ENCODE measurements at regions not wholly inside any gene's neighbourhood (a gene's known extent, or its start where the extent isn't known, plus 50 kb on each side); places are given as distances from the start of the nearest gene placed in this dataset.

DNA sequence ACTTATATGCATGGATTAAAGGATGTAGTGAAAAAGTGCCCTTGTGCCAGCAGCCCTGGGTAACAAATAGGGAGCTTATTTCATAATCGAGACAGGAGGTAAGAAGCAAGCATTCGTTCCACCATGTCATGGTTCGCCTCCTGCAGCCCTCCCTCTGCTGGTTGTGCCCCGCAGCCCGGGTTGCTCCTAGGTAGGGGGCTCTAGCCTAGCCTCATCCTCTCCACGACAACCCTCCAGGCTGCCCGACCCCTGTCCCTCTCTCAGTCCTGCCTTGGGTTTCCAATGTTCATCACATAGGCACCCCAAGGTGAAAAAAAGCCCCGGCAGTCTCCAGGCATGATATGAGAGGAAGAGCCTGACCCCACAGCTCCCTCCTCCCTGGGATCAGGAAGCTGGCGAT is 75.5 kb upstream of the SYNDIG1 start:
- Histone ChIP-seq H3K4me3 (no peak overlapping the region), H3K27me3 (no peaks in the 10 kb centered on the region), H3K36me3 (no peaks in the 10 kb centered on the region), H3K9me3 (peaks cover 0 to 11% of the 10 kb centered on the region in 2 donors), H3K4me1 (no peaks in the 10 kb centered on the region), H3K27ac (no peak overlapping the region)
- TF ChIP-seq, protein P1, sequence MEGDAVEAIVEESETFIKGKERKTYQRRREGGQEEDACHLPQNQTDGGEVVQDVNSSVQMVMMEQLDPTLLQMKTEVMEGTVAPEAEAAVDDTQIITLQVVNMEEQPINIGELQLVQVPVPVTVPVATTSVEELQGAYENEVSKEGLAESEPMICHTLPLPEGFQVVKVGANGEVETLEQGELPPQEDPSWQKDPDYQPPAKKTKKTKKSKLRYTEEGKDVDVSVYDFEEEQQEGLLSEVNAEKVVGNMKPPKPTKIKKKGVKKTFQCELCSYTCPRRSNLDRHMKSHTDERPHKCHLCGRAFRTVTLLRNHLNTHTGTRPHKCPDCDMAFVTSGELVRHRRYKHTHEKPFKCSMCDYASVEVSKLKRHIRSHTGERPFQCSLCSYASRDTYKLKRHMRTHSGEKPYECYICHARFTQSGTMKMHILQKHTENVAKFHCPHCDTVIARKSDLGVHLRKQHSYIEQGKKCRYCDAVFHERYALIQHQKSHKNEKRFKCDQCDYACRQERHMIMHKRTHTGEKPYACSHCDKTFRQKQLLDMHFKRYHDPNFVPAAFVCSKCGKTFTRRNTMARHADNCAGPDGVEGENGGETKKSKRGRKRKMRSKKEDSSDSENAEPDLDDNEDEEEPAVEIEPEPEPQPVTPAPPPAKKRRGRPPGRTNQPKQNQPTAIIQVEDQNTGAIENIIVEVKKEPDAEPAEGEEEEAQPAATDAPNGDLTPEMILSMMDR (IDR thresholded peaks at IDR 0.05): no peak
- DNase-seq (ENCODE audit: low spot score): no peak

DNA sequence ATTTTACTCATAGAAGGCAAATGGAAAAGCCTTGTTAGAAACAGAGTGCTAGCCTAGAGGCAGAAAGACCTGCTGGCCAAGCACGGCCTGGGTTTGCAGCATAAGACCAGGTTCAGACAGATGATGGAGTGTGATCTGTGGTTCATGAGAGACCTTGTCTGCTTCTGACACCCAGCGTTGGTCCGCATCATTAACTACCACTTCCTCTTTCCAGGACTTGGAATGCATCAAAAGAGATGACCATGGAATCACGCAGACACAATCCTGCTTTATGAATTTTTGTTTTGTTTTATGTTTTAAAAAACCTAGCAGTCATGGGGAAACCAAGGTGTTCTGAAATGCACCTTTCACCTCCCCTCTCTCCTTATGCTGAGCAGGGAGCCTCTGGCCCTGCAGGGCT is 76.8 kb upstream of the SYNDIG1 start:
- no peak for DNase-seq (ENCODE audit: low spot score)
- TF ChIP-seq, protein P1 (IDR thresholded peaks at IDR 0.05): no peak

DNA sequence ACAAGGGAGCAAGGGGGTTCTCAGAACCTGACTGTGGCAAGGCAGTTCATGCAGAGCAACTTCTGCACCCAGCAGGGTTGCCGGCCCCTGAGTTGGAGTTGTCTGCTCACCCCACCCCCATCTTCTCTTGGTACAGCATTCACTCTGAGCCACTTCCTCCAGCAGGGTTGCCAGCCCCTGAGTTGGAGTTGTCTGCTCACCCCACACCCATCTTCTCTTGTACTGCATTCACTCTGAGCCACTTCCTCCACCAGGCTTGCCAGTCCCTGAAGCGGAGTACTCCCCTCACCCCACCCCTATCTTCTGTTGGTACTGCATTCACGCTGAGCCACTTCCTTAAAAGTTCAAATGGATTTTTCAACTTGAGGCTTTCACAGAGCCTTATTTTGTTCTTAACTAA is 79.7 kb upstream of the SYNDIG1 start:
- DNase-seq (ENCODE audit: low spot score): no peak
- H3K27ac ChIP-seq: no peak overlapping the region
- TF ChIP-seq, protein P1 (IDR thresholded peaks at IDR 0.05): no peak
- no peaks in the 10 kb centered on the region for H3K9me3 ChIP-seq
- H3K4me1 ChIP-seq: no peaks in the 10 kb centered on the region
- no peaks in the 10 kb centered on the region for H3K27me3 ChIP-seq
- no peaks in the 10 kb centered on the region for H3K36me3 ChIP-seq
- H3K4me3 ChIP-seq: no peak overlapping the region

More for the DNA sequence above, 76.8 kb upstream of the SYNDIG1 start:
- no peaks in the 10 kb centered on the region for H3K27me3 ChIP-seq
- peaks cover 0 to 2% of the 10 kb centered on the region in 2 donors for H3K9me3 ChIP-seq
- H3K36me3 ChIP-seq: no peaks in the 10 kb centered on the region
- no peak overlapping the region for H3K27ac ChIP-seq
- H3K4me3 ChIP-seq: no peak overlapping the region
- no peaks in the 10 kb centered on the region for H3K4me1 ChIP-seq

DNA sequence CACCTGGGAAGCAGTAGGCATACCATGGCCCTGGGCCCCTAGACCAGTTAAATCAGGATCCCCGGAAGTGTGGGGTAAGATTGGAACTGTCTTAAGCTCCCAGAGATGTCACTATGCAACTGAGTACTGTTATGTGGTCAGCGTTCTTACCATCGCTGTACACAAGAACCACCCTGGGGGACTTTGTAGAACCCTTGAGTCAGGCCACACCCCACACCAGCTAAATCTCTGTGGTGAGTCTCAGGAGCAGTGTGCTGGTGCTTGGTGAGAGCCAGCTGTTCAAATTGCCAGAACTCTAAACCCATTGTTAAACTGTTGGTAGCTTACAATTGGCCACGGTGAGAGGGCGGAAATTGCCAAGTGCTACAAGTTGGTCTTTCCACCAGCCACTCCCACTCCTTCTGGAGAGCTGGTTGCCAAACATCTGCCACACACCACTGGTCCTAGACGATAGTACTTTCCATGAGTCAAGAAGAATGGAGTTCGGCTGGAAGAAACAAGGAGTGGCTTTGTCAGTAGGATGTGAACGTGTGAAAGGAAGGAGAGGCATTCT is 80.5 kb upstream of the SYNDIG1 start:
- no peaks in the 10 kb centered on the region for H3K9me3 ChIP-seq
- no peak for DNase-seq (ENCODE audit: low spot score)
- H3K4me1 ChIP-seq: no peaks in the 10 kb centered on the region
- TF ChIP-seq, protein P1 (IDR thresholded peaks at IDR 0.05): no peak
- no peak overlapping the region for H3K27ac ChIP-seq
- H3K4me3 ChIP-seq: no peak overlapping the region
- no peaks in the 10 kb centered on the region for H3K27me3 ChIP-seq
- H3K36me3 ChIP-seq: no peaks in the 10 kb centered on the region

DNA sequence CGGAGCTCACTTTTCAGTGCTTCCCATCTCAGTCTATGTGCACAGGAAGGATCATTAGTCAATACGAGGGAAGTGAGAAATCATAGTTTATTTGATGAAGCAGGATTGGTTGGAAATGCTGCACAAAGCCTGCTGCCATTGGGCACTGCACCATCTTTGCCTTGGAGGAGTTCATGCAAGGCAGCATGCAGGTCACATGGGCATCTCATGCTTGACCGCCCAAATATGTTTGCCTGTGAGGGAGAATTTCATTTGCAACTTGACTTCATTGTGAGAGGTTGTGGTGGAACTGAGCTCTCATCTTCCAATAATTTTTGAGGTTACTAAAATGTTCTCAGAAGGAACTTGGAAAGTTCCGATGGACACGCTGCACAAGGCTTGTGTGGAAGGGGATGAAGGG is 83.9 kb upstream of the SYNDIG1 start:
- Histone ChIP-seq H3K36me3 (no peaks in the 10 kb centered on the region), H3K27ac (no peak overlapping the region), H3K4me3 (no peak overlapping the region), H3K4me1 (no peaks in the 10 kb centered on the region), H3K27me3 (no peaks in the 10 kb centered on the region), H3K9me3 (no peaks in the 10 kb centered on the region)
- TF ChIP-seq, protein P1 (IDR thresholded peaks at IDR 0.05): no peak
- DNase-seq (ENCODE audit: low spot score): no peak

DNA sequence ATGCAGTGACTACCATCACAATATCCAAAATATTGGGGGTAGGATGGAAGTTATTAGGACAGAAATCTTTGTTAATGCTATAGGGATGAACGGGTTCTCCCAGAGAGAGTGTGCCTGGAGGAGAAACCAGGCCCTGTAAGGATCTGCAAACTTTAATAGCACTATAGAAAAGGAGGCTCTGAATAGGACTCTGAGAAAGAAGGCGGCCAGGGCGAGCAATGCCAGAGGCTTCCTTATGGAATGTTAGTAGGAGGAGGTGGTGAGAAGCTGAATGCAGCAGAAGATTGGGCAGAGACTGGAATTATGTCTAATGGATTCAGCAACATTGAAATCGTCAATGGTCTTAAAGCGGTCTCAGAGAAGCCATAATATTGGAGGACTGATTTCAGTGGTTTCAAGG is 84.6 kb upstream of the SYNDIG1 start:
- Histone ChIP-seq H3K36me3 (no peaks in the 10 kb centered on the region), H3K27me3 (no peaks in the 10 kb centered on the region), H3K27ac (no peak overlapping the region), H3K4me3 (no peak overlapping the region), H3K9me3 (no peaks in the 10 kb centered on the region), H3K4me1 (no peaks in the 10 kb centered on the region)
- no peak for DNase-seq (ENCODE audit: low spot score)
- TF ChIP-seq, protein P1 (IDR thresholded peaks at IDR 0.05): no peak
